Medulla oblongata (tissue), 1 donor: ENCODE measurements at regions not wholly inside any gene's neighbourhood (a gene's known extent, or its start where the extent isn't known, plus 50 kb on each side); places are given as distances from the start of the nearest gene placed in this dataset.

Experiments used
- DNase-seq: peaks from one replicate; pipeline ENCODE4 v3.0.0-alpha.2; 2015; ENCODE audit errors: extremely low spot score

GRCh38 chr4:64584981-64585557, 175.8 kb upstream of the TECRL start:
- peak; percentile 54 for DNase-seq

GRCh38 chr4:64584125-64584524, 174.9 kb upstream of the TECRL start:
- no peak for DNase-seq

- DNase-seq: no peak
Observed at GRCh38 chr4:64582492-64582891, 173.2 kb upstream of the TECRL start.

GRCh38 chr4:64581422-64581821, 172.2 kb upstream of the TECRL start:
- DNase-seq: no peak

- no peak for DNase-seq
Observed at GRCh38 chr4:64564126-64564525, 154.9 kb upstream of the TECRL start.

GRCh38 chr4:64559571-64559970, 150.3 kb upstream of the TECRL start:
- no peak for DNase-seq

GRCh38 chr4:64551125-64551524, 141.9 kb upstream of the TECRL start:
- no peak for DNase-seq

- no peak for DNase-seq
Observed at GRCh38 chr4:64545593-64545992, 136.3 kb upstream of the TECRL start.

GRCh38 chr4:64539234-64539849, 130.1 kb upstream of the TECRL start:
- peak; percentile 71 for DNase-seq

- no peak for DNase-seq
Observed at GRCh38 chr4:64538219-64538618, 129.0 kb upstream of the TECRL start.

GRCh38 chr4:64533637-64534036, 124.4 kb upstream of the TECRL start:
- no peak for DNase-seq

- no peak for DNase-seq
Observed at GRCh38 chr4:64533159-64533558, 123.9 kb upstream of the TECRL start.

GRCh38 chr4:64520421-64520820, 111.2 kb upstream of the TECRL start:
- no peak for DNase-seq

GRCh38 chr4:64518600-64518999, 109.3 kb upstream of the TECRL start:
- no peak for DNase-seq

GRCh38 chr4:64516176-64516575, 106.9 kb upstream of the TECRL start:
- no peak for DNase-seq

GRCh38 chr4:64508089-64508488, 98.8 kb upstream of the TECRL start:
- no peak for DNase-seq

GRCh38 chr4:64503945-64504675, 94.9 kb upstream of the TECRL start:
- DNase-seq: no peak

GRCh38 chr4:64503416-64503815, 94.2 kb upstream of the TECRL start:
- DNase-seq: no peak

- DNase-seq: no peak
Observed at GRCh38 chr4:64497491-64497890, 88.2 kb upstream of the TECRL start.

GRCh38 chr4:64495946-64496345, 86.7 kb upstream of the TECRL start:
- DNase-seq: no peak

- no peak for DNase-seq
Observed at GRCh38 chr4:64489628-64490027, 80.4 kb upstream of the TECRL start.

- no peak for DNase-seq
Observed at GRCh38 chr4:64479338-64479737, 70.1 kb upstream of the TECRL start.

GRCh38 chr4:64477127-64477526, 67.9 kb upstream of the TECRL start:
- DNase-seq: no peak
